Jurkat, Clone E6-1 (cell line): ENCODE measurements at regions not wholly inside any gene's neighbourhood (a gene's known extent, or its start where the extent isn't known, plus 50 kb on each side); places are given as distances from the start of the nearest gene placed in this dataset.
"Not testable (repeated sequence)": the region's sequence is repeated elsewhere in the genome, so short reads cannot be mapped to it uniquely, and the experiment has no call there.

Experiments used
- DNase-seq: peaks from one replicate; pipeline ENCODE4 v3.0.0-alpha.2; 2011; ENCODE audit warnings: low read depth, low spot score
- H3K4me3 ChIP-seq: 2 replicates; pipeline ENCODE4 v1.5.1; 2011; ENCODE audit warnings: mild to moderate bottlenecking, low read length, control low read depth, moderate library complexity

DNA sequence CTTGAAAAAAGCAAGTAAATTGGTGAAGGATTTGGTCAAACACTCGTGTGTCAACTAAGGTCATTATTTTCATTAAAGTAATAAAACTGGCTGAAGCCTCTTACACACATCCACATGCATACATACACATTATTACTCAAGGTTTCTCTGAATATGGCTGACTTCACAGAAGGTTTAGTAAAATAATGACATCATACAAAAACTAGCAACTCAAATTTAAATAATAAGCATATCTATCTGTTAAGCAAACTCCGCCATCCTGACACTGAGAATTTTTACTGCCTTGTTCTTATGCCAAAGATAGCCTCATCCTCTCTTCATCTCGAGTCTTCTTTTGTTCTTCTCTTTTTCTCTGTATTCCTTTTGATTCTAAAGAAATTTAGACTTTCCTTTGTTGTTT is 739.1 kb downstream of the GBE1 start:
- no peak overlapping the region for H3K4me3 ChIP-seq
- DNase-seq, result no peak

DNA sequence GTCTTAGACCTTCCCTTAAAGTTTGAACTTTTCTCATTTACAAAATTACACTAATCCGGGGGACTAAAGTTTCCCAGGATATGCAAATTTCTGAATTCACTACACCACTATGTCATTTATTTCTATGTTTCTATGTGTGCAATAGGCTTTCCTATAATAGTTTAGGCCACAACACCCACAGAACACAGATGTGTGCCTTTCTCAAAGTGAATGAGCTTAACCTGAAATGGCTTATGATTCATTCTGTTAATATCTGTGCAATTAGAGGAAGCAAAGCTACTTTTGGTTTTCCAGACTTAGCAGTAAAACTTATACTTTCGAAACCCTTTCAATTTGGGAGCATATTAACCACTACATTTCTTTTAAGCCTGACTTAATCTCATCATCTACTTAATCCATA is 748.1 kb downstream of the GBE1 start:
- no peak for DNase-seq
- H3K4me3 ChIP-seq, result no peak overlapping the region

DNA sequence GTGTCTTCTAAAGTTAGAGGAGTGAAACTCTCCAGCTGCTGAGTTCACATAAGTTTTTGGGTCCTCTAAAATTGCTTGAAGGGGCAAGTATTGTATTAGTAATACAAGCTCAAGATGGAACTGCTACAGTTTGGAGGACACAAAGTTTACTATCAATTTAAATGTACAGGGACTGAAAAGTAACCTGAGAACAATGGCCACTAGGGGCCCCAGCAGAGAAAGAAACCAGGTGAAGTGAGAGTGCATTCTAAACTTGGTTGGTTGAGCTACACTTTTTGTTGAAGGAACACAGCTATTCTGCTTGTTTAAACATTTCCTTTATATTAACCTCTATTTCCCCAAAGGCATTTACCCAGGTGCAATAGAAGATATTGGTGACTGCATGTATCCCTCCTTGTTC is 755.5 kb downstream of the GBE1 start:
- no peak for DNase-seq
- H3K4me3 ChIP-seq, result no peak overlapping the region

DNA sequence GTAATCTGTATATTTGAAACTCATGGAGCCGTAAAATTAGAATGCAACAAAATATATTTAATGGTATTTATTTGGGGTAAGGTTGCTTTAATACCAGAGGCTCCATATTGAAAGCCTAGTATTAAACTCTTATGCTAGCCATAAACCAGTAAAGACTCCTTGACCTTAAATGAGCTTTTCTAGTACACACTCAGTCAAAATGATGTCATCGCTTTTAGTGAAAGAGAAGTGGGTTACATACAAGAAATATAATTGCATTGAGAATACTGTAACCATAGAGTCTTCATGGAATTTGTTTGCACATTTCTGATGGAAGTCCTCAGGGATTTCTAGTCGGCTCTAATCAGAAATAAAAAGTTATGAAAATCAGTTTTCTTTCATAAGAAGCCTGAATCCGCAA is 757.6 kb downstream of the GBE1 start:
- DNase-seq, result no peak
- no peak overlapping the region for H3K4me3 ChIP-seq

DNA sequence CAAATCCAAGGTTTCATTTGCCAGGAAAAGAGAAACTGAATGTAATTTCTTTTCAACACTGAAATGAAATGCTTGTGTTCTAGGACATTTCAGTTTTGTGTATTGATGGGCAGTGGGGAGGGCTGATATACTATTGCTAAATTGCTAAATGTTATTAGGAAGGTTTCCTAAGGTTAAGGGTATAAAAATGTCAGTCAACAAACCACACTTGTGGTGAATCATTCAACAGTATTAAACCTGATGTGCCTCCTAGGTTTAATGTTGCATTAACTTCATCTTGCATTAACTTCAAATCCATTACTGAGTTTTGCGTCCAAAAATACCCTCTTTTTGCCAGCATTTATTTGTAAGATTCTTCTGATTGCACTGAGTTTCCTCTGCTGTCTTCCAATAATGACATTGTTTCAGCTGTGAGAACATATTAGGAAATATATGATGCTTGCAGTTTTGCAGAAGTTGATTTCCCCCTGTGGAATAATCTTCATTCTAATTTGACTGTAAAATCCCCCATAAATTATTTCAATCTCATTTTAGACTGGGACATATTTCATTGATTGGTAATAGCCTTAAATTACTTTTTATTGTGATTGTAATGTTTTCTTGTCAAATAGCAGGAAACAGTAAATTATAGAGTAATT is 758.3 kb downstream of the GBE1 start:
- no peak for DNase-seq
- H3K4me3 ChIP-seq, result no peak overlapping the region

DNA sequence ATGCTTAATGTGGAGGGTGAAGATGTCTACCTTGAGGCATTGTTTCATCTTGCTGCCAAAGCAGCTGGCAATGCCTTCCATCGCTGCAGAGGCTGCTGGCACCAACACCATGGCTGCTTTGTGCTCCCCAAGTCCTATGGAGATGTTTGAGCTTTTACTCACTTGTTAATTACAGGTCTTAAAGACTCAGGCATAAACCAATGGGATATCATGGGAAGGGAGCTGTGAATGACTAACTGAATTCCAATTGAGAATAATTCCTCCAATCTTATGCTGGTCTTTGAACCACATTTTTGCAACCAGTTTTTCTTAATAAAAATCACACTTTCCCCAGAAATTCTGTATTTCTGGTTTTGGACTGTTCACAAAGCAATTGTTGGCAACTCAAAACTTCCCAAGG is 762.0 kb downstream of the GBE1 start:
- no peak for DNase-seq
- H3K4me3 ChIP-seq, result no peak overlapping the region

DNA sequence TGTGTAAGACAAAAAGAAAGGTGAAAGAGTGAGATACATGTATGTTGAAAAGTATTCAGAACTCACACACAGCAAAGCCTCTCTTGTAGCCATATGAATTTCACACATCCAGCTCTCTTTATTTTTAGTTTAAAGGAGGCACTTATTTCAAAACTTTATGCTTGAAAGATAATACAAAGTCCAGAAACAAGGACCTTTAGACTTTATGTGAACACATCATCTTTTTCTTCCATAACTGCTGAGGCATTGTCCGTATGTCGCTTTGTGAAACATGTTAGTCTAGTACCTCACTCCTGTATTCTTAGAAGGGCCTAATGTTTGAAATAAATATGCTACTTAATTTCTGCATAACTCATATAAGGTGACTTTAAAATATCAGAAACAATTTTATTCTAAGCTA is 763.4 kb downstream of the GBE1 start:
- H3K4me3 ChIP-seq, result no peak overlapping the region
- no peak for DNase-seq

DNA sequence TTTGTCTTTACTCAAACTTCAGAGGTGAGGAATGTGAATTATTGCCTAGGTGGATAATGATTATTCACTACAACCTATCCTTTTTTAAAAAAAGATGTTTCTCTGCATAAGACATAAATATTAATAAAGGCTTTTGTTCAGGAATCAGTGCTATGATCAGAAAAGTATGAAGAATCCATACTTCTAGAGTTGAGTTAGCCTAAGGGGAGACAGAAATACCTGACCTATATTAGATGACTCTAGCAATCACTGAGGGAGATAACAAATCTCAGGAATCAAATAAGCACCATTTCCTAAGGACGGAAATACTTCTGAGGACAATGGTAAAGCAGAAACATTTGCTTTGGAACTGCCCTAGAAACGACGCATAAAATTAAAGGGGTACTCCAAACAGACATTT is 763.8 kb downstream of the GBE1 start:
- DNase-seq, result no peak
- no peak overlapping the region for H3K4me3 ChIP-seq

DNA sequence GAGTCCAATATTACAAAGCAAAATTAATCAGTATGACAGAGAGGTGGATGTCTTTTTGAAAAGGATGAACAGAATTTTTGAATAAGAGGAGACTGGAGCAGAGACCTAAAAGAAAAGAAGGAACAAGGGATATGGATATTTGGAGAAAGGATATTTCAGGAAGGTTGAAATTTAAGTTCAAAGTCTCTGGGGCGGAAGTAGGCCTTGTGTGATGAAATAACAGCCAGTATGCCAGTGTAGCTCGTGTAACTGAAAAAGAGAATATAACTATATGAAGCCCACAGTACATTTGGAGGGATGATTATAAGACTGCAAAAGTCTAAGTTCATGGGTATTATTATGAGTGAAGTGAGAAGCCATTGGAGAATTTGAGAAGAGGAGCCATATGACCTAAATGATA is 766.7 kb downstream of the GBE1 start:
- no peak for DNase-seq
- no peak overlapping the region for H3K4me3 ChIP-seq

DNA sequence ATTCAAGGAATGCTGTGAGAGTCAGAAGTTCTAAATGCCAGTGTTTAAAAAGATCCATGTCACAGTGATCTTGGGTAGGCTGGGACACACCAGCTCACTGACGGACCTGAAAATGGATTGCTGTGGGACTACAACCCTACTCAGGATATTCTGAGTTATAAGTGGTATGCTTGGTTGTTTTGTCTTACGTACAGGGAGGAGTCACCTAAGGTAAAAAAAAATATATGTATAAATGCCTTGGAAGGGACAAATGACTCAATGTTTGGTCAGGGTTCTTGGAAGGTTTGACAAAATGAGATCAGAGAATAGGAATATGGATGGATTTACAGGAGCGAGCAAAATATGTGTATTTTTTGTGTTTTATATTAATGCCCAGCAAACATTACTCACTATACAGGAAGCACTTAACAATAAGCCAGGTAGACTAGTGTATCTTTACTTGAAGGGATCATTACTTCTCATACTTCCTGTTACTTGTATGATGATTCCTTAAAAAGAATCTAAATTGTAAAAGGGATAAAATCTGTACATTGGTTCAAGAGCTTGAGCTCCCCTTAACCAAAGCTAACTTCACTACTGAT is 767.3 kb downstream of the GBE1 start:
- no peak for DNase-seq
- no peak overlapping the region for H3K4me3 ChIP-seq

DNA sequence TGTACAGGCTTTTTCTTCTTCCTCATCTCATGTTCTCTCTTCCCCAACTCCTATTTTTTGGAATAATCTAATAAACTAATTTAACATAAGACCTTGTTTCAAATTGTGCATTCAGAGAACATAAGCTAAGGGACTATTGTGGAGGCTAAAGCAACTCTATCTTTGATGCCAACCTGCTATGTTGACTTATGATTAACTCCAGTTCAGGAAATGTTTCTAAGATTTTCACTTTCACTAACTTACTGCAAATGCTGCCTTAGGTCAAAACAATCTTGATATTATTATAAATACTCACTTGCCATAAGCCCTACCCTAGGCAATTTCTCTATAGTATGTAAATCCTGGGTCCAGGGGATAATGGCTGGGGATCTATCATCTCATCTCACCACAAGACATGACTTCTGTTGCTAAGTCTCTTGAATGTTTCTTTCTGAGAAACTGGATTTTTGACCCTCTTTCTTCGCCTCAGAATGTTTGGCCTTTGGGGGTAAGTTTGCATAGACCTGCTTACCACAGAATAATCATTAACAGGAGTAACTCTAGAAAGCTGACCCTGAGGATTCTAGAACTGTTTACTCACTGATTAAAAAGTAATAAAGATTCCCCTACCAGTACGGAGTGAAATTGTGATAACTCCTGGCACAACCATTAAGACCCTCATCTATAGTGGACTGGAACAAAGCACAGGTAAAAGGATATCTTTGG is 768.1 kb downstream of the GBE1 start:
- no peak for DNase-seq
- H3K4me3 ChIP-seq, result no peak overlapping the region

DNA sequence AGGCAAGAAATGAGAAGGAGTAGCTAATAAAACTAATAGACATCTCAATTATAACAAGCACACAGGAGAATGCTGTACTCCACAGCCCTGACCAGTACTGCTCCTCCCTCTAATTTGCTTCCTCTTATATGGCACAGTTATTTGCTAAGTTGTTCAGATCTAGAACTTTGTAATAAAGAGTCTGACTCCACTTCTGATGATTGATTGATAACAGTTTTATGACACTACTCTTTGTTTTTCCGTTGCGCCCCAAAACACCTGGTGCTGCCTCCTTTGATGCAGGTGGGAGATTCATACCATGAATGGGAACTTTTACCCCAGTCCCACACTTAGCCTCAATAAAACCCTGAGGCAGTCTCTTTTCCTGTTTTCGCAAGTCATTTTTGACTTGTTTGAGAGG is 777.7 kb downstream of the GBE1 start:
- no peak overlapping the region for H3K4me3 ChIP-seq
- DNase-seq, result no peak

DNA sequence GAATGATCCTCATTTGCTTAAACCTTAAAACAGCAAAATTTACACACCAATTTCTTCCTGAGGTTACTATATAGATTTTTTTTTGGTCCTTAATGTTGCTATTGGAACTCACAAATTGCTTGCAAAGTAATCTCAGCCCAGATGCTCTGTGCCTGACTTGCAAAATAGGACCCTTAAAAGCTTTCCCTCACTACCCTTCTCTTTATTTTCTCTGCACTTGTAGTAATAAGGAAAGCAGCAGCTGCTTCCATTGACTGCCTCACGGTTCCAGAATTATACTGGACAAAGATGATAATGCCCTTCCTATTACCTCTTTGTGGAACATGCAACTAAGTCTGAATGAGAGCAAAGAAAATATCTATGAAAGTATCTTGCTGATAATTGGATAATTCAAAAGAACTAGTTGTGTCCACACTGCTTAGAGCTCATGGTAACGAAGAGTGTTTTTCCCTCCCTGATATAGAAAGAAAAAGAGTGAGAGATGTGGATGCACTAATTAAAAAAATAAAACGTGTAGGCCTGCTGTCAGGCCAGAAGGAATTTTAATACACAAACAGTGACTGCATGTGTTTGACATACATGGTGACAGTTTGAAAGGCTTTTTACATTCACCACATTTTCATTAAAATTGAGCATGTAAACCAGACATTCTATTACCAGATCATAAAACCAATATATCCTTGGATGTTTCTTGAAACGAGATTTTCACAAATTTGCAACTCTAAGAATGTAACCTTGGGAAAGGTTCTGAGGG is 783.1 kb downstream of the GBE1 start:
- no peak for DNase-seq
- H3K4me3 ChIP-seq, result no peak overlapping the region

DNA sequence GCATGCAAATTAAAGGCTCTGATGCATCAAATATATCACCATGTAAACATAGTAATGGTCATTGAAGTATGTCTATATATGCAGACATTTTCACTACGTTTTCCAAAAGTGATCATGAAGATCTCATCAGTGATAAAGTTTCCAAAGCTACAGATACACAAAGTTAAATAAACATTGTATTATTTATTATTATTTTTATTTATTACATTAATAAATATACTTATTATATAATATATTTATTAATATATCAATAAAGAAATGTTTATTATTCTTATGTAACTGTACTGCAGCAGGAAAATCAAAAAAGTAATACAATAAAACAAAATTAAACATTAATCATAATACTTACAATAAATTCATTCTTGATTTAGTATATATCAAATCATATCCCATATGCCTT is 791.2 kb downstream of the GBE1 start:
- H3K4me3 ChIP-seq, result no peak overlapping the region
- no peak for DNase-seq

DNA sequence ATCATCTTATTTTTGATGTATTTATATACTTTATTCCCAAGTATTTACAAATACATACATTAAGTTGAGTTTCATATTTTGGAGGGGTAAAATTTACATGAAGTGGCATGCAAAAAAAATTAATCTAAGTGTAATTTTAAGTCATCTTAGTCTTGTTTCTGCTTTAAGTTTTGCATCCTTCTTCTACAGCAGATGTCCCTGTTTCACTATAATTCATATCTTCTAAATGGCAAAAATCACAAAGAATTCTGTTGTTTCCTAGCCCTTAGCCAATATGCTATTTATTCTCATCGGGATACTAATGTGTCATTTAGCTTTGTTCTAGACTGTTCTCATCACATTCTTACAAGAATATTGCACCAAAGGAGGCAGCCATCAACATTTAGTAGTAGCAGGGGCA is 831.9 kb downstream of the GBE1 start:
- DNase-seq, result no peak
- H3K4me3 ChIP-seq, result no peak overlapping the region

DNA sequence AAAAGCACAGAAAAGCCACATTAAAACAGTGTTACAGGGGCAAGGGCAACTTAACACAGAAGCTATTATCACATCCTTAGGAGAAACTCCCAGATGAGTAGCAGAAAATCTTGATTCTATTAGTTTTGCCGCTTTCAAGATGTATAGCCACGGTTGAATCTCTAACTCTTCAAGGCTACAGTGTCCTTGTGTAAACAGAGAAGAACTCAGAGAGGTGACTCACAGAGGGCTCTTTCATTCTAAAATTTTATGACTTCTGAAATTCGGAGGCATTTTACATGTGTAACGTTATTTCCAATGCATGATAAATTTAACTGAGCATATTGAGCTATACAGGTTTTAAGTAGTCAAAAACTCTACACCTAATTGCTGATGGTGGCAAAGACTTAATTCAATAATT is 846.6 kb downstream of the GBE1 start:
- no peak overlapping the region for H3K4me3 ChIP-seq
- DNase-seq, result no peak

DNA sequence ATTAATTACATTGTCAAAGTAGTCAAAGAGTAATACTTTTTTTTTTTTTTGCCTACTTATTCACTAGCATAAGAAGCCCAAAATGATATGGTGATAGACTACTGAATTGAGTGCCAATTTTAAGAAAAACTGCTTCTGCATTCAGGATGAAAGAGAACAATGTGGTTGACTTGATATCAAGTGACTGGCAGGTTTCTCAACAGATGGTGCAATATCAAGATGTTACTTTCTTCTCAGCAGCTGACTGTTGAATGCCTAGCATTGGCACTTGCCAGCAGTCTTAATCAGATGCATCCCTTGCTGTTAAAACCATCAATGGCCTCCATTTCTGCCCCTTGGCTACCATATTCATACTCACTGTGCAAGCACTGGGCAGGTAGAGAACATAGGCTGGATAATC is 863.2 kb downstream of the GBE1 start:
- no peak overlapping the region for H3K4me3 ChIP-seq
- DNase-seq, result no peak

DNA sequence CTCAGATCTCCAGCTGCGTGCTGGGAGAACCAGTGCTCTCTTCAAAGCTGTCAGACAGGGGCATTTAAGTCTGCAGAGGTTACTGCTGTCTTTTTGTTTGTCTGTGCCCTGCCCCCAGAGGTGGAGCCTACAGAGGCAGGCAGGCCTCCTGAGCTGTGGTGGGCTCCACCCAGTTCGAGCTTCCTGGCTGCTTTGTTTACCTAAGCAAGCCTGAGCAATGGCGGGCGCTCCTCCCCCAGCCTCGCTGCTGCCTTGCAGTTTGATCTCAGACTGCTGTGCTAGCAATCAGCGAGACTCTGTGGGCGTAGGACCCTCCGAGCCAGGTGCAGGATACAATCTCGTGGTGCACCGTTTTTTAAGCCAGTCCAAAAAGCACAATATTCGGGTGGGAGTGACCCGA is 864.4 kb downstream of the GBE1 start:
- not testable (repeated sequence) for DNase-seq, H3K4me3 ChIP-seq

DNA sequence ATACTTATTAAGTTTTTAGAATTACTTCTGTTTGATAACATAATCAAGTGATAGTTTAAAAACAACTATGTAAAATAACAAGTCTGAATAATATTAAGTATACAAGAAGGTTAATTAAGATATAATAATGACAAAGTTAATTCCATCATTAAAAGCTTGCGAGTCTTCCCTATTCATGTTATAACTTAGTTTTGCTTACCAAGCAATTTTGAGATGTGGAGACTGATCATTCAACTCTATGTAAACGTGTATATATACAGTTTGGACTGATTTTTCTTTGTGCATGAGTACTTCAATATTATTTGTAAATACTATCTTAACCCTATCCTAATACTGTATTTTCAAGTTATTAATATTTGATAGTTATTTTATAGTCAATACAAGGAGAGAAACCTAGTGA is 870.9 kb downstream of the GBE1 start:
- H3K4me3 ChIP-seq, result no peak overlapping the region
- no peak for DNase-seq

DNA sequence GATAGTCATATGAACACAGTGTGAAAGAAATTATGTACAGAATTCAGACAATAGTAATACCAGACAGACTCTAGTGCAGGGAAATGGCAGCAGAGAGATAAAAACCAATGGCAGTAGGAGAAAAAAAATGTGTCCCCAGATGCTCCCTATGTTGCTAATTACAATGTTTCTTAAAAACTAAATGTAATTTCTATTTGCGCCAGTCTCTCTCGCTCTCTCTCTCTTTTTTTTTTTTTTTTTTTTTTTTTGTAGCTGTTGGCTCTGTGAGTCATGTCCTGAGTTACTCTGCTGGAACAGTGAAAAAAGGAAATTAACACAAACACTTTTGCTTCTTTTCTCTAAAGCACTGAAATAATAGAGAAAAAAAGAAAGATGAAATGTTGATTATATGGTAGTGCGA is 871.9 kb downstream of the GBE1 start:
- no peak for DNase-seq
- H3K4me3 ChIP-seq, result no peak overlapping the region
